Spinal cord (tissue), 9 donors: ENCODE measurements at regions not wholly inside any gene's neighbourhood (a gene's known extent, or its start where the extent isn't known, plus 50 kb on each side); places are given as distances from the start of the nearest gene placed in this dataset.

Source experiments
- DNase-seq, 6 donors: peaks; one replicate each; pipeline versions ENCODE4 v3.0.0 to v3.0.0-alpha.2; 2013 to 2015; ENCODE audit warnings: low spot score in 6 of 6, low read depth in 4 of 6
- H3K27ac ChIP-seq: one replicate; pipeline ENCODE4 v1.5.1; 2013; ENCODE audit warnings: low read depth, low read length, control low read depth
- H3K27me3 ChIP-seq: one replicate; pipeline ENCODE4 v1.6.1; 2013; ENCODE audit warnings: low read length; ENCODE audit not compliant: control insufficient read depth, insufficient read depth
- H3K36me3 ChIP-seq: one replicate; pipeline ENCODE4 v1.6.1; 2013; ENCODE audit warnings: low read length; ENCODE audit not compliant: control insufficient read depth, insufficient read depth
- H3K4me1 ChIP-seq: one replicate; pipeline ENCODE4 v1.6.1; 2013; ENCODE audit warnings: low read length; ENCODE audit not compliant: control insufficient read depth, insufficient read depth
- H3K4me3 ChIP-seq: one replicate; pipeline ENCODE4 v1.5.1; 2013; ENCODE audit warnings: low read depth, low read length, control low read depth
- H3K9me3 ChIP-seq: one replicate; pipeline ENCODE4 v1.6.1; 2013; ENCODE audit warnings: low read length; ENCODE audit not compliant: control insufficient read depth, insufficient read depth
- WGBS: methylation state at CpG from one replicate; pipeline ENCODE4 v1.1.5; 2013; ENCODE audit warnings: missing lambda C conversion rate; ENCODE audit not compliant: insufficient coverage; 5-methylcytosine and 5-hydroxymethylcytosine counted together
- donor health status: healthy.

GRCh38 chr14:65282896-65283253 lies 129.7 kb upstream of the FUT8 start:
- no peaks in the 10 kb centered on the region for H3K36me3 ChIP-seq
- H3K27ac ChIP-seq: peak overlapping the region; percentile 49
- H3K4me1 ChIP-seq: peaks cover 8% of the 10 kb centered on the region
- WGBS: no CpG with 5 or more reads among the region's 3 CpGs
- no peaks in the 10 kb centered on the region for H3K9me3 ChIP-seq
- H3K4me3 ChIP-seq: no peak overlapping the region
- DNase-seq: no peak
- no peaks in the 10 kb centered on the region for H3K27me3 ChIP-seq

GRCh38 chr14:65286443-65286842 lies 126.1 kb upstream of the FUT8 start:
- Histone ChIP-seq H3K27me3 (no peaks in the 10 kb centered on the region), H3K4me1 (peaks cover 8% of the 10 kb centered on the region), H3K27ac (no peak overlapping the region), H3K4me3 (no peak overlapping the region), H3K9me3 (no peaks in the 10 kb centered on the region), H3K36me3 (no peaks in the 10 kb centered on the region)
- WGBS: 100% methylated on average over 3 of the region's 8 CpGs
- no peak for DNase-seq

GRCh38 chr14:65287264-65288131 lies 125.0 kb upstream of the FUT8 start:
- no peaks in the 10 kb centered on the region for H3K27me3 ChIP-seq
- H3K27ac ChIP-seq: no peak overlapping the region
- H3K4me3 ChIP-seq: no peak overlapping the region
- 85% methylated on average over 20 of the region's 29 CpGs for WGBS
- no peak for DNase-seq
- peaks cover 2% of the 10 kb centered on the region for H3K4me1 ChIP-seq
- no peaks in the 10 kb centered on the region for H3K36me3 ChIP-seq
- no peaks in the 10 kb centered on the region for H3K9me3 ChIP-seq

DNA sequence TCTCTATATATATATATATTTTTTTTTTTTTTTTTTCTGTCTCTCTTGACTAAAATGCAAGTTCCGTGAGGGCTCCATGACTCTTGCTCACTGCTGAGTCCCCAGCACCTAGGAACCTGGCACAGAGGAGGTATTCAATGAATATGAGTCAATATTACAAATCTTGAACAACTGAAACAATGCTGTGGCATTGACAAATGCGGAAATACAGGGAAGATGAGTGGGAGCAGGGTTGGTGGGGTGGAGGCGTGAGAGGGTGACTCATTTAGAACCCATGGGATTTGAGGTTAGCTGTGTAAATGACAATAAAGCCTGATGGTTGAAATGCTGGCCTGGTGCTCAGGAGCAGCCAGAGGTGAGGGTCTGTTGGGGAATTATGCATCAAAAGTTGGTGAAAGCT lies 121.7 kb upstream of the FUT8 start:
- H3K27ac ChIP-seq: no peak overlapping the region
- no peak overlapping the region for H3K4me3 ChIP-seq
- no peaks in the 10 kb centered on the region for H3K4me1 ChIP-seq
- H3K27me3 ChIP-seq: no peaks in the 10 kb centered on the region
- 97% methylated on average over 2 of the region's 3 CpGs for WGBS
- DNase-seq: no peak
- H3K36me3 ChIP-seq: no peaks in the 10 kb centered on the region
- no peaks in the 10 kb centered on the region for H3K9me3 ChIP-seq

- no peak overlapping the region for H3K27ac ChIP-seq
- H3K27me3 ChIP-seq: no peaks in the 10 kb centered on the region
- no peaks in the 10 kb centered on the region for H3K9me3 ChIP-seq
- no peak overlapping the region for H3K4me3 ChIP-seq
- DNase-seq: no peak
- no peaks in the 10 kb centered on the region for H3K36me3 ChIP-seq
- 64% methylated on average over 2 of the region's 3 CpGs for WGBS
- H3K4me1 ChIP-seq: no peaks in the 10 kb centered on the region
Observed at GRCh38 chr14:65291531-65291930, 121.0 kb upstream of the FUT8 start.

GRCh38 chr14:65294816-65295215 lies 117.7 kb upstream of the FUT8 start:
- H3K27me3 ChIP-seq: no peaks in the 10 kb centered on the region
- no peak overlapping the region for H3K4me3 ChIP-seq
- no peaks in the 10 kb centered on the region for H3K9me3 ChIP-seq
- WGBS: no CpG with 5 or more reads among the region's 1 CpG
- no peaks in the 10 kb centered on the region for H3K4me1 ChIP-seq
- DNase-seq: no peak
- no peaks in the 10 kb centered on the region for H3K36me3 ChIP-seq
- no peak overlapping the region for H3K27ac ChIP-seq

DNA sequence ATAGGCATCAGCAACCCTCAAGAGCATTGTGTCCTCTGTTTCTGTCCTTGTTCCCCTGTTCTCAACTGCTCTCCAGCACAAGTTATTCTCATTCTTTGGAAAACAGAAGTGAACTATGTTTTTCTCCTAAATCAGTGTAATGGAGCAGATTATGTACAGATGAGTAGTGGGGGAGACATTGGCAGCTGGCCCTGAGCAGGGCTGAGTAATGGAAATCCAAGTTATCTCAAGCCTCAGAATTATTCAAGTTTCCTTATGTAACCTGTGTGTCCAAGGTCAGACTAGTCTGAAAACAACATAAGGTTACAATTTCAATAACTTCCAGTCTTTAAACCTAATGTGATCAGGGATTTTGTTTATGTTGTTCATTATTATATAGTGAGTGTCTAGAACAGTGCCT lies 116.1 kb upstream of the FUT8 start:
- Histone ChIP-seq H3K36me3 (no peaks in the 10 kb centered on the region), H3K9me3 (no peaks in the 10 kb centered on the region), H3K4me3 (no peak overlapping the region), H3K27me3 (no peaks in the 10 kb centered on the region), H3K27ac (no peak overlapping the region), H3K4me1 (no peaks in the 10 kb centered on the region)
- DNase-seq: no peak

DNA sequence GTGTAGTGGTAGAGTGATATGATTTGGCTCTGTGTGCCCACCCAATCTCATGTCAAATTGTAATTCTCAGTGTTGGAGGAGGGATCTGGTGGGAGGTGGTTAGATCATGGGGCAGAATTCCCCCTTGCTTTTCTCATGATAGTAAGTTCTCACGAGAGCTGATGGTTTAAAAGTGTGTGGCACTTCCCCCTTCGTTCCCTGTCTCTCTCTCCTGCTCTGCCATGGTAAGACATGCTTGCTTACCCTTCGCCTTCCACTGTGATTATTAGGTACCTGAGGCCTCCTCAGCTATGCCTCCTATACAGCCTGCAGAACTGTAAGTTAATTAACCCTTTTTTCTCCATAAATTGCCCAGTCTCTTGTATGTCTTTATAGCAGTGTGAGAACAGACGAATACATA lies 115.7 kb upstream of the FUT8 start:
- Histone ChIP-seq H3K9me3 (no peaks in the 10 kb centered on the region), H3K36me3 (no peaks in the 10 kb centered on the region)

GRCh38 chr14:65297744-65298143 lies 114.8 kb upstream of the FUT8 start:
- Histone ChIP-seq H3K27me3 (no peaks in the 10 kb centered on the region), H3K27ac (no peak overlapping the region), H3K36me3 (no peaks in the 10 kb centered on the region), H3K4me3 (no peak overlapping the region), H3K4me1 (no peaks in the 10 kb centered on the region), H3K9me3 (no peaks in the 10 kb centered on the region)
- 89% methylated on average over 4 of the region's 5 CpGs for WGBS
- no peak for DNase-seq

More for the DNA sequence above, 115.7 kb upstream of the FUT8 start:
- WGBS: 83% methylated on average over 2 of the region's 4 CpGs
- no peak overlapping the region for H3K4me3 ChIP-seq
- DNase-seq: no peak
- no peaks in the 10 kb centered on the region for H3K27me3 ChIP-seq
- no peaks in the 10 kb centered on the region for H3K4me1 ChIP-seq
- no peak overlapping the region for H3K27ac ChIP-seq

DNA sequence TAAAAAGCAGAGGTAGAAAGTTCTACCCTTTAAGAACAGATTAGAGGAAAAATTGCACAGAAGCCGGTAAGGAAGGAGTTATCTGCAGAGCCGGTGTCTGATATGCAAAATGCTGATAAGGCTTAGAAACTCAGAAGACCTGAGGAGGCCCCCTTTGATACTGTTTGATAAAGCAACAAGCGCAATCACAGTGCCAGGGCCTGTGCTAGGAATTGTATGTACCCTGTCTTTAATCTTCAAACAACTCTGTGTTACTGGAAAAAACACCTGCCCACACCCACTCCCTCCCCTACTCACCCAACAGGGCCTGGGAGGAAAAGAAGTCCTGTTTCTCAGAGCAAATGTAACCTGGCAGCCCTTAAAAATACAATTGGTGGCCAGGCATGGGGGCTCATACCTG lies 112.7 kb upstream of the FUT8 start:
- Histone ChIP-seq H3K27me3 (no peaks in the 10 kb centered on the region), H3K4me3 (no peak overlapping the region), H3K4me1 (peaks cover 11% of the 10 kb centered on the region), H3K36me3 (no peaks in the 10 kb centered on the region), H3K9me3 (no peaks in the 10 kb centered on the region), H3K27ac (no peak overlapping the region)
- DNase-seq: no peak
- WGBS: 76% methylated on average over 2 of the region's 3 CpGs
